ENCODE measurements at regions not wholly inside any gene's neighbourhood (a gene's known extent, or its start where the extent isn't known, plus 50 kb on each side); places are given as distances from the start of the nearest gene placed in this dataset.

- TF ChIP-seq CTCF (IDR thresholded peaks at IDR 0.05 in 2 of 3, conservative IDR thresholded peaks at IDR 0.05 in 1 of 3; ENCODE audit: borderline replicate concordance in 1 of 3, insufficient read depth in 1 of 3, low read depth in 2 of 3, low read length in 2 of 3) (no peak), REST (IDR thresholded peaks at IDR 0.05; ENCODE audit: low read depth) (no peak), POLR2A (IDR thresholded peaks at IDR 0.05; ENCODE audit: borderline replicate concordance, extremely low read depth, insufficient read depth, insufficient read length) (no peak), POLR2AphosphoS5 (IDR thresholded peaks at IDR 0.05; ENCODE audit: low read depth, low read length) (no peak), CEBPB (IDR thresholded peaks at IDR 0.05; ENCODE audit: low read depth) (no peak), YY1 (IDR thresholded peaks at IDR 0.05; ENCODE audit: extremely low read depth, insufficient replicate concordance, low read depth, low read length) (no peak)
These were observed 94.4 kb upstream of the LDAH start for GRCh38 chr2:20917287-20917660.
